Mucosa of rectum (tissue), 2 donors: ENCODE measurements at regions not wholly inside any gene's neighbourhood (a gene's known extent, or its start where the extent isn't known, plus 50 kb on each side); places are given as distances from the start of the nearest gene placed in this dataset.

Source experiments
- H3K27ac ChIP-seq, 2 donors: one replicate each; pipeline ENCODE4 v1.7.0; 2013; ENCODE audit warnings: inconsistent platforms in 2 of 2, low read depth in 2 of 2, low read length in 2 of 2
- H3K27me3 ChIP-seq, 2 donors: one replicate each; pipeline ENCODE4 v1.7.0; 2013; ENCODE audit warnings: low read length in 2 of 2; ENCODE audit not compliant: control insufficient read depth in 2 of 2, insufficient read depth in 2 of 2
- H3K36me3 ChIP-seq, 2 donors: one replicate each; pipeline ENCODE4 v1.7.0; 2013; ENCODE audit warnings: low read length in 2 of 2; ENCODE audit not compliant: control insufficient read depth in 2 of 2, insufficient read depth in 2 of 2
- H3K4me1 ChIP-seq, 2 donors: one replicate each; pipeline ENCODE4 v1.7.0; 2013; ENCODE audit warnings: low read length in 2 of 2, mild to moderate bottlenecking in 1 of 2; ENCODE audit not compliant: control insufficient read depth in 2 of 2, insufficient read depth in 2 of 2
- H3K4me3 ChIP-seq, 2 donors: one replicate each; pipeline ENCODE4 v1.7.0; 2013; ENCODE audit warnings: low read length in 2 of 2
- H3K9ac ChIP-seq, 2 donors: one replicate each; pipeline ENCODE4 v1.7.0; 2013; ENCODE audit warnings: low read length in 2 of 2, low read depth in 1 of 2, mild to moderate bottlenecking in 1 of 2
- H3K9me3 ChIP-seq, 2 donors: one replicate each; pipeline ENCODE4 v1.7.0; 2013; ENCODE audit warnings: low read length in 2 of 2; ENCODE audit not compliant: control insufficient read depth in 2 of 2
- donor health status: healthy.
- donor health status: Normal muscosa, but diverticular disease.

DNA sequence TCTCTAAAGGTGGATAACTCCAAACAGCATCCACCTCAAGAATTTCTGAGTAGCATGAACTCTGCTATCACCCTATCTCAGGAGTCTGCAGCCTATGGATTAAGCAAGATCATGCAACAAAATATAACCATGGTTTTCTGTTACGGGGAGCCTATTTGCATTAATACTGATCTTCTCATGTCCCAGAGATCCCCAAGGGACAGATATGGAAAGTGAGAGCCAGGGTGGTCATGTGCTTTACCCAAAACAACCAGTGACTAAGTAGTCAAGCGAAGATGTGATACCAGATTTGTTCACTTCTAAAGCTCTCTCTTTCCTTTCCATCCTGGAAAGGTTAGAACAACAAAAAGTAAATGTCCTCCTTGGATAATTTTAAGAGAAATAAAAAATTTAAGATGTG lies 125.1 kb downstream of the PRRX1 start:
- H3K4me3 ChIP-seq: no peak overlapping the region
- no peak overlapping the region for H3K9ac ChIP-seq
- H3K27ac ChIP-seq: no peak overlapping the region
- no peaks in the 10 kb centered on the region for H3K4me1 ChIP-seq
- H3K27me3 ChIP-seq: no peaks in the 10 kb centered on the region
- H3K9me3 ChIP-seq: no peaks in the 10 kb centered on the region
- H3K36me3 ChIP-seq: no peaks in the 10 kb centered on the region

DNA sequence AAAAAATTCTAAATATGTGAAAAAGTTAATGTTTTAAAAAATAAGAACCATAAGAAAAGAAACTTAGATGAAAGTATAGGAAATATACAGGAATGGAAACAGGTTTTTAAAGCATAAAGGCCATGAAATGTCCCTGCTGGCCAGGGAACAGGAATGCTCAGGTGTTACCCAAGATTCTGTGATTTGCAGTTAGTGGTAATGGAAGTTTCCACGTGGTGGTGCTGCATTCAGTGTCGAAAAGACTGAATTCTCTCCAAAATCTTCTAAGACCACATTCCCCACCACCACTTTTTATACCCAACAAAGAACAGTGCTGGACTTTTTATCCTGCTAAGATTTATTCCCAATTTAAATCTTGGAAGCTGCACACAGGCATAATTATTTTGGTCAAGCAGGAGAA lies 126.2 kb downstream of the PRRX1 start:
- Histone ChIP-seq H3K27ac (no peak overlapping the region), H3K9ac (no peak overlapping the region), H3K4me1 (no peaks in the 10 kb centered on the region), H3K9me3 (no peaks in the 10 kb centered on the region), H3K36me3 (no peaks in the 10 kb centered on the region), H3K4me3 (no peak overlapping the region), H3K27me3 (no peaks in the 10 kb centered on the region)

DNA sequence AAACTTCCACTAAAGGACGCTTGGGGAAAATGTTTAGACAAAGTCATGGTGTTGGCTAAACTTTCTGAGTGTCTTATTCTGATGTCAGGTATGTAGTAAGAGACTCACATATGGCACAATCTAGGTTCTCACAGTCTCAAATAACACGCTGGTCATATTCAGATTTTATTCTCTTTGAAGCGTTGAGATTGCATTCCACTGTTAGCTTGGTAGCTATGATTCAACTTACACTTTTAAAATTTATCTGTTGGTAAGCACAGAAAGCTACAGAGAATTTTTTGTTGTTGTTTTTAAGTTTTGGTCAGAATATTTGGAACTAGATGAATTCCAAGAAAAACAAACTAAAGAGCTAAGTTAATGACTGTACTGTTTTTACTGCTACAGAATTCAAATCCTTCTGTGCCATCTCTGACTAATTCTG lies 126.7 kb downstream of the PRRX1 start:
- Histone ChIP-seq H3K9me3 (no peaks in the 10 kb centered on the region), H3K4me1 (no peaks in the 10 kb centered on the region), H3K27me3 (no peaks in the 10 kb centered on the region), H3K36me3 (no peaks in the 10 kb centered on the region), H3K27ac (no peak overlapping the region), H3K9ac (no peak overlapping the region), H3K4me3 (no peak overlapping the region)

DNA sequence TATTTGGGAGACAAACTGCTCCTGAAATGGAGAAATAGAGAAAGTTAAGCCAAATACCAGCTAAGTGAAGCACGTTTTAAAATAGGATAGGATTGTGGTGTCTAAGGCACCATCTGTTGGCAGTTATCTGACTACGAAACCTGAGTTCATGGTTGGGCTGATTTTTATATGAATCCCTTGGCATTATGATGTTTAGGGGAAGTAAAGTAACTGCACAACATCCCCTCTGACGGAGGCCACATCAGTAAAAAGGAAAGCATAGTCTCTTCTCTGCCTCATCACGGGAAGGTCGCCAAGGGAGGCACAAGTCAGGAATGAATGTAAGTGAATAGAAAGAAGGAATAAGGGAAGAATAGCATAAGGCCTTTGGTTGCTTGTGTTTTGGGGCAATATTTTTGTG lies 128.0 kb downstream of the PRRX1 start:
- H3K4me1 ChIP-seq: no peaks in the 10 kb centered on the region
- H3K9me3 ChIP-seq: no peaks in the 10 kb centered on the region
- no peak overlapping the region for H3K27ac ChIP-seq
- H3K4me3 ChIP-seq: no peak overlapping the region
- H3K27me3 ChIP-seq: no peaks in the 10 kb centered on the region
- H3K9ac ChIP-seq: no peak overlapping the region
- no peaks in the 10 kb centered on the region for H3K36me3 ChIP-seq

DNA sequence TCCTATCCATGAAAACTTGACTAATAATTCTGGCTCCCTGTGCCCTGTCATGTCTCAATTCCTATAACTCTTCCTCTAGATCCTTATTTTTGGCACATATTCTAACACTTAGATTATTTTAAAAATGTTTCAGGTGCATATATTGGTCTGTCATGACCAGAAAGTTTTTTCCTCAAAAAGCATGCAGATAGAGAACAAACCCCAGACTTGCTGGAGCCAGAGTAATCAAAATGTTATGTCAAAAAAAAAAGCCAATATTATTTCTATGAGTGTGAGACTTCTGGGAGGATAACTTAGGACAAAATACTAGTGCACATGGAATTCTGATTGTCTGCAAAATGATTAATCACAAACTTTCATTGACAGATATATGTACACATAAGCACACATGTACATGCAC lies 135.1 kb upstream of the MROH9 start:
- Histone ChIP-seq H3K4me3 (no peak overlapping the region), H3K9ac (no peak overlapping the region), H3K27me3 (no peaks in the 10 kb centered on the region), H3K36me3 (no peaks in the 10 kb centered on the region), H3K4me1 (no peaks in the 10 kb centered on the region), H3K27ac (no peak overlapping the region), H3K9me3 (no peaks in the 10 kb centered on the region)

DNA sequence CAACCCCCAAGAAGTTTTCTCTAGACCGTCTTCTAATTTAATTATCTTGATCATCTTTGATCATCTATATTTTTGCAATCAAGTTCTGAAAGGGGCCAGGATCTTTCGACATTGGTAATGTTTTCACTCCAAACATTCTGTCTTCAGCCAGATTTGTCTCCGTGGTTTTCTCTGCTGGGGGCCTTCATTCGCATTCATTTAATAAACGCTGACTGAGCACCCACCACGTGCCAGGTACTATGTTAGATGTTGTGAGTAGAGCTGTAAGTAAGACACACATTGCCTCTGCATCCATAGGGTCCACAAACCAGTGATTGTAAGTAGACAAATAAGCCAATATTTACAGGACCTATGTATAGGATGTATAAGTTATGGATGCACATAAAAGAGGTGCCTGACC lies 134.5 kb upstream of the MROH9 start:
- Histone ChIP-seq H3K36me3 (no peaks in the 10 kb centered on the region), H3K27me3 (no peaks in the 10 kb centered on the region), H3K4me1 (no peaks in the 10 kb centered on the region), H3K4me3 (no peak overlapping the region), H3K9ac (no peak overlapping the region), H3K9me3 (no peaks in the 10 kb centered on the region), H3K27ac (no peak overlapping the region)

DNA sequence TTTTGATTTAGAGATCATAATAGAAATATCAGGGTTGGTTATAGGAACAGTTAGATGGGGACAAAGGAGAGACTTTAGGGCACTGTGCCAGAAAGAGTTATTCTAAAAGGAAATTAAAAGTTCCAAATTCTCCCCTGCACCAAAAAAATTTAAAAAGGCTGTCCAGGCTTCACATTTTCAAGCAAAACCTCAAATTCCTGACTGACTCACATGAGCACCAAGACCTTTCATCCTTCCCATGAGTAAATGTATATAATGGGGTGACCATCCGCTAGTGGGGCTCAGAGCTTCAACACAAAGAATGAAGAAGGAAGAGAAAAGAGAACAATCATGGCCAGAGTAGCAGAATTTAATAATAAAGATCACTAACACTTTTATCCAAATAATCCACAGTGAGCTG lies 131.6 kb upstream of the MROH9 start:
- H3K4me1 ChIP-seq: no peaks in the 10 kb centered on the region

DNA sequence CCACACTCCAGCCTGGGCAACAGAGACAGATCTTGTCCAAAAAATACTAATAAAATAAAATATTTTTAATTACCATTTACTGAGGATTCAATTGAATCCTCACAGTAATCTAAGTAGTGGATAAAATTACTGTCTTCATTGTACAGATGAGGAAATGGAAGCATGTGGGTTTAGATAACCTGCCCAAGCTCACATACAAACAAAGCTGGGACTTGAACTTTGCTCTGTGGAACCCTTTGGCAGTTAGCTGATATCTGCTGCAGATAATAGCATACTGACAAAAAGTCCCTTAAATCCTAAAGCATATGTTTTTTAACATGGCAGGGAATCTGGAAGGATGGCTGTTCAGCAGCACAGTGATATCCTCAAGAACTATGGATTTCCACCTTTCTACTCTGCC lies 130.9 kb upstream of the MROH9 start:
- Histone ChIP-seq H3K4me3 (no peak overlapping the region), H3K4me1 (no peaks in the 10 kb centered on the region), H3K9me3 (no peaks in the 10 kb centered on the region), H3K27me3 (no peaks in the 10 kb centered on the region), H3K36me3 (no peaks in the 10 kb centered on the region), H3K9ac (no peak overlapping the region), H3K27ac (no peak overlapping the region)

More for the DNA sequence above, 131.6 kb upstream of the MROH9 start:
- Histone ChIP-seq H3K36me3 (no peaks in the 10 kb centered on the region), H3K4me3 (no peak overlapping the region), H3K9me3 (no peaks in the 10 kb centered on the region), H3K27ac (no peak overlapping the region), H3K9ac (no peak overlapping the region), H3K27me3 (no peaks in the 10 kb centered on the region)

DNA sequence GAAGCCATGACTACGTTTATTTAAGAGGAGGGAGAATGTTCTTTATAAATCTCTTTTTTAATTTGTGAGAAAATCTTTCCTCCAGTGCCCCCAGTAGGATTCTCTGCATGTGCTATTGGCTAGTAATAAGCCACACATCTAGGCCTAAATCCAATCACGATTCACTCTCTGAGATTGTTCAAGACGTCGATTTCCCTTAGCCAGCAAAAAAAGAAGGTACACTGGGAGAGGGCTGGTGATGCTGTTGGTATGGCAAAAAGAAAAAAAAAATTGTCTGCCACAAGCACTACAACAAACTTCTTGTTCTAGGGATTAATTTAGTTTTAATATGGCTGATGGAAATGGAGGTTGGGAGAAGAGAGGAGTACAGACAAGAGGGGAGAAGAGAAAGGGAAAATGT lies 130.5 kb upstream of the MROH9 start:
- Histone ChIP-seq H3K27me3 (no peaks in the 10 kb centered on the region), H3K27ac (no peak overlapping the region), H3K36me3 (no peaks in the 10 kb centered on the region), H3K4me1 (no peaks in the 10 kb centered on the region), H3K4me3 (no peak overlapping the region), H3K9ac (no peak overlapping the region), H3K9me3 (no peaks in the 10 kb centered on the region)

DNA sequence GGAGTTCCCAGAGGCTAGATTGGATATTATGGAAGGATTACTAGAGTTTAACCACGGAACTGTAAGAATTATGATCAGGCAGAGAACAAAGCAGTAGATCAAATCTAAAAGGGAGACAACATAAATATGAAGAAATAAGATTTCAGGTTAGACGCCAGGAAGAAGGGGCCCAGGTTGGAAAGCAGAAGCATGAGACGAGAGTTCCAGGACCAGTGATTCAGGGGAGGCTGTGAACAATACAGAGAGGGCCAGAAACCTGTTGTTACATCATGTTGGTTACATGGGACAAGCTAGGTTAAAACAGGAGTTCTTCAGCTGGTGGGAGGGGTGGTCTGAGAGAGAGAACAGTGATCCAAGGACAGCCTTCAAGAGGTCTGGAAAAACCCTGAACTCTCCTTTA lies 128.4 kb upstream of the MROH9 start:
- Histone ChIP-seq H3K27ac (no peak overlapping the region), H3K4me1 (no peaks in the 10 kb centered on the region), H3K27me3 (no peaks in the 10 kb centered on the region), H3K9me3 (no peaks in the 10 kb centered on the region), H3K9ac (no peak overlapping the region), H3K4me3 (no peak overlapping the region), H3K36me3 (no peaks in the 10 kb centered on the region)

DNA sequence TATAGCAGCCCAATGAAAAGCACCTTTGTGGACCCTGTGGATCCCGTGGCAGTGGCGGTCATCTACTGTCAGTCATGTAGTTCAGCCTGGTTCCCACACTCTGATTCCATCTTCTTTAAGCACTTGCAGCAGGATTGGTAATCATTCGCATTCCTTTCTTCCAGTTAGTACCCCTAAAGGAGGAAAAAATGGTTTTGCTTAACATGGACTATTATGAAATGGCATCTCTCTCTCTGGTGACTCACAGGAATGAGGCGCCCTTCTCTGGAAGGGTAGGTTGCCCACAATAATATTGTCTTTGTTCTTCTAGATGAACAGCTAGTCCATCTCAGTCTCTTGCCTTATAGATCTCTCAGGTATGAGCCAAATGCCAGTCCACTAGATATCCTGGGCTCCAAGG lies 127.9 kb upstream of the MROH9 start:
- Histone ChIP-seq H3K27me3 (no peaks in the 10 kb centered on the region), H3K4me1 (no peaks in the 10 kb centered on the region), H3K36me3 (no peaks in the 10 kb centered on the region), H3K4me3 (no peak overlapping the region), H3K9me3 (no peaks in the 10 kb centered on the region), H3K9ac (no peak overlapping the region), H3K27ac (no peak overlapping the region)
